ENCODE measurements at regions not wholly inside any gene's neighbourhood (a gene's known extent, or its start where the extent isn't known, plus 50 kb on each side); places are given as distances from the start of the nearest gene placed in this dataset.

DNA sequence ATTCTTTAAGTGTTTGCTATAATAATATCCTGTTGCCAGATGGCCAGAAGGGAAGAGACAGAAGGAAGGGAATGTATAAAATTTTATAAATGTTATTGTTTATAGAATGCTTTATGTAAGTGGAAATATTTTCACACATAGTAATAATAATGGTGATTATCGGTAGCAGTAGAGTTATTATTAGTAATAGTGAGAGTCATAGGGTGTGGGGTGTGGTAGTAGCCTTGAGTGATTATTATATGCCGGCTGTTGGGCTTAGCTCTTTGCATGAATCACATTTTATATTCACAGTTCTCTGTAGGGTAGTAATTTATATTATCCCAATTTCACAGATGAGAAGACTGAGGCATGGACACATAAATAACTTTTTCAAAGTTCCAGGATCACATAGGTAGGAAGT lies 391.4 kb downstream of the C12orf75 start:
- DNase-seq: no peak

DNA sequence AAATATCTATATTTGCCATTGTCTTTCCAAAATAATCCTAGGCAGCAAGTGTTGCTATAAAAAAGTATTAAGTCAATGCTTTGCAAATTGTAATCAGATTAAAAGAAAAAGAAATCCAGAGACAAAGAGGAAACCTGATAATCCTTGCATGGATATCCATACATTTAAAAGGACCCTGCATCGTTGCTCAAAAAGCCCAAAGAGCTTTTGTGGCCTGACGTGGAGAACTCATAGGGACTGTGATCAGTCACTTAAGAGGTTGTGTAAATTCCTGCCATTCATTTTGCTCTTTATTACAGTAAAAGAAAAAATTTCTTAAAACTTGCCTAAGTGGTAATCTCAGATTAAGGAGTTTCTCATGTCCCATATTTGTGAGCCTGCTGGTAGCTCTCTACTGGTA lies 392.6 kb downstream of the C12orf75 start:
- DNase-seq: no peak

- no peak for DNase-seq
These were observed 393.0 kb downstream of the C12orf75 start for GRCh38 chr12:105723494-105723893.

DNA sequence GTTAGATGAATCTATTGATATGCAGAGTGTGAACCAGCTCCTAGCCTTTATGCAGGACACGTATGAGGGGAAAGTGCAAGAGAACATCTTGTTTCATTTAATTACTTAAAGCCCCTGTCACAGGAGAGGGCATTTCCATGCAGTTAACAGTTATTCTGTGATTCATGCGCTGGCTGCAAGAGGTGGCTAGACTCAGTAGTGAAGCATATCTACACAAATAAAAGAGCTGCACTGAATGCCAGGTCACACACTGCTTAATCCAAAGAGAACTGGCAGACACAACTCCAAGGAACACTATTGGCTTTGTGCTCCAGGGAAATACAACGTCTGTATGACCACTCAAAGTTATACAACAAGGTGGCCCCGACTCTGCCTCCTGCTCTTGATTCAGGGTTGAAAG lies 394.1 kb downstream of the C12orf75 start:
- DNase-seq: no peak

DNA sequence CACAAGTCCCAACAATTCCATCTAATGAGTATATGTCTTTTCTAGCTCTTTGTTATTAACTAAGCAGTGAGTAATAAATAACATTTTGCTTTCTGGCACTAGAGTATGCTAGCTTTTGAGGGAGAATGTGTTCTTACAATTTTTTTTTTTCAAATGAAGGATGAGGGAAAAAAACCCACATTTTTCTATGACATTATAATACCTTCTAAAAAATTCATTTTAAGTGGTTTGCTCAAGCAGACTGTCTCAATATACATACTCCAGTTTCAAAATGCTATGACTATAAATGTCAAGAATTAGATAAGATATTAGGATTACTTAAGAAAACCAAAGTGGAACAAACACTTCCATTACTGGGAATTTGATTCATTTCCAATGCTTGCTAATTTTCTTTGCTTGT lies 394.6 kb downstream of the C12orf75 start:
- no peak for DNase-seq

DNA sequence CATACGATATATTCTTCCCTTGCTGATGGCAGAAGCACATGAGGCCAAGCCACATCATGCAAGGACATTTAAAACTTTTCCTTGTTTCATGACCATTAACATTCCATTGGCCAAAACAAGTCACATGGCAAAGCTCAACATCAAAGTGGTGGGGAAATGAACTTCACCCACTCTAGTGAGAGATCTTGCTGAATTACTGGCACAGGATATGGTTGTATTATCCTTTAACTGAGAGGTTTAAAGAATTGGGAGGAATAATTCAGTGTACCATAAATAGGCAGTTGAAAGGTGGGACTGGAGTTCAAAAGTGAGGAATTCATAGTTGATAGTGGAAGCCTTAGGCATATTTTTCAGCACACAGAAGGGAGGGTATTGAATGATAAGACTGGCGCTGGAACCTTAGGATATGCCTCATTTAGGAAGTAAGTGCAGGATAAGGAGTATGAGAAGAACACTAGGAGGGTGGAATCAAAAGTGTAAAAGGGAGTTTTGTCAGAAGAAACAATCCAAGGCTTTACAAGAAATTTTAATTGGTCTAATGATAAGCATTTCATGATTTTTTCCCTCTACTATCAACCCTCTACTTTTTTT lies 398.8 kb downstream of the C12orf75 start:
- DNase-seq: no peak

DNA sequence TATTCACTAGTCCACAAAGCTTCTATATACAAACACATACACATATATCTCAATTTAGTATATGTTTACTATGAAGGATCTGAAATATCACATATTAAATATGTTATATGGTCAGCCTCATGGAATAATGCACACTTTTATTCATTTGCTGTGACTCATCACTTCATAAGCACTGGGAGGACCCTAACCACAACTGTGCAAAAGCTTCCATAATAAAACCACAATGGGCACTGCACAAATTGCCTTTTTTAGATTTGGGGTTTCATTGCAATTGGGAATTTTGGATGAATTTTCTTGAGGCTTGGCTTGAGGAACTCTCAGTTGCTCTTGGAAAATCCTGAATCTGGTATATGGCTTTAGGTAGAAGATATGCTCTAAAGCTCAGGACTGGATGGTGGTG lies 399.4 kb downstream of the C12orf75 start:
- no peak for DNase-seq

- DNase-seq: no peak
These were observed 403.1 kb downstream of the C12orf75 start for GRCh38 chr12:105733579-105733978.

DNA sequence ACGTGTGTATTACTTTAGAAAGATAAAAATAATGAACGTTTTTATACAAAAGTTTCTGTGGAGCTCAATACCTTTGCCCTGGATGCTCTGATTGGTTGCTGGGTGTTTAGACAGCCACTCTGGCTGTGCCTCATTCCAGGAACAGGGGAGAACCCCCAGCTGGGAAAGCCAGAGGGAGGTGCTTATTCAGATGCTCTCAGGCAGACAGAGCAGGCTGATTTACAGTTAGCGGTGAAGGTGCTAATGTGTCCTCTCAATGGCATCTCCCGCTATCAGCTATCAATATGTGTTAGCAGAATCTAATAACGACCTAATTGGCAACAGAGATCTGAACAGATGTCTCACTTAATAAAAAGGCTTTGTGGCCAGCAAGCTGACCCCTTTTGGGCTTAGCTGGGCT lies 402.3 kb downstream of the NUAK1 start:
- DNase-seq: no peak

DNA sequence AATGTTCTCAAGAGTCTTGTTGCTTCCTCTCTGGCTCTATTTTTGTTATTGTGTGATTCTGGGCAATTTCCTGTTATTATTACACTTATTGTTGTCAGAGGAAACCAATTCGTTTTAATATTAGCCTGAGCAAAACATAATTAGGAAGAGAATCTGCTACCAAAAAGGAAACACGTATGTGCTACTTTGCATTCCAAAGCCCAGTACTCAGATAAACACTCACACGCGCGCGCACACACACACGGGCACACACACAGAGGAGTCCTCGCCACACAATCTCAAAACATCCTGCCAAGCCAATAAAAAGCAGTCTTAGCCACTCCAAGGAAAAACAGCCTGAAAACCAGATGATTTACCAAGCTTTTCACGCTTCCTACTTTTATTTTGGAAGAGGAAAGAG lies 400.7 kb downstream of the NUAK1 start:
- DNase-seq: peak; percentile 10

- DNase-seq: no peak
These were observed 398.4 kb downstream of the NUAK1 start for GRCh38 chr12:105740369-105740768.

DNA sequence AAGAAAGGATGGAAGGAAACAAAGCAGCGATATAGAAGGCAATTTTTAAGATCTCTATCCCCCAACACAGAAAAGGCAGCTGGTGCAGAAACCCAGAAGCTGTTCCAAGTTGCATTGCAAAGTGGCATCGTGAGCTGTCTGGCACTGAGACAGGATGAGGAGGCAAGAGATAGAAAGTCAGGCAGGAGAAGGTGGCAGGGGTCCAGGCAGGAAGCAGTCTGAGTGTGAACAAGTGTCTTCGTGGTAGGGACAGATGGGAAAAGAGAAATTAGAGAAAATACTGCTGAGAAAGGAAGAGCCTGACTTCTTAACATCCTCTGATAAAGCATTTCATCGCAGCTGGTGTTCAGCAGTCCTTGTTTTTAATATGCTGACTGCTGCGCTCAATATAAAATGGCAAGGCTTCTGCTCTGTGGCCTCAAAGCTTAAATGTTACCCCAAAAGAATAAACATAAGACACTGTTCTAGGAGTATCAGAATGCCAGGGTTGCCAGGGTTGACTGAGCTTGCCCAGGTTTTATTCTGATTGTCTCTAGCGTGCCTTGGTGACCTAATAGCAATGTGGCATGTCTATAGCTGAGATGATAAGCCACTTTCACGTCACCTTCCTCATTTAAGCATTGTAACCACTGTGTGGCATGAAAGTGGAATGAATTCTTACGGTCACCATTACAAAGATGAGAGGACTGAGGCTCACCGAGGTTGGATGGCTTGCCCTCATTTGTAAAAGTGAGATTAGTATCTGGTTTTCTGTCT lies 397.6 kb downstream of the NUAK1 start:
- no peak for DNase-seq

DNA sequence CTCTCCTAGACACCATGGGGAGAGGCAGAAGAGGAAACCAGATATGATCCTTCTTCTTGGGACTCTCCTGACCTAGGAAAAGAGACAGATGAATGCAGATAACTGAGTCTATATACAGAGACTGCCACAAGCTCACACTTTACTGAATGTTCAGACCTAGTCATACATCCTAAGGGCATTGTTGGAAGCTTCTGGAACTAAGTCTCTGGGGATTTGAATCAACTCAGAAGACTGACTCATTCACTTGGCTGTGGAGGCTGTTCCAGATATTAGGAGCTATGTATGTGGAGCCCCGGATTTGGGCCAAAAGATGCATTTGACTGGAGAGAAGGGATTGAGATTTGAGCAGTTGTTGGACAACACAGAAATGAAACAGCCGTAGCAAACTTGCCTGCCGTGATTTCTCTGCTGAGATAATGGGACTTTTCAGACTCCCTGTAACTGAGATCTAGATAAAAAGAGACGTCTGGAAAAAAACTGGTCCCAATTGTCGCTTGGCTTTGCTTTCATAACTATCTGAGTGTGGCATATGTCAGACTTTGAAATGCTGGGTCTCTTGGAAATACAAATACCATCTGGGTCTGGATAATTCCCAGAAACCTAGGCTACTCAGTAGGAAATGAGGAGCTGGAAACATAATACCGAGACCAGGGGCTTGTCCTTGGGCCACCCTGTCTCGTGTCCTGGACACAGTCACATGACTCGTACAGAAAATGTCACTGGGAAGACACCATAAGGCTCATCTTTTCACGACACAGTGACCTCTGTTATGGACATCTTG lies 396.8 kb downstream of the NUAK1 start:
- no peak for DNase-seq

- DNase-seq: no peak
These were observed 396.2 kb downstream of the NUAK1 start for GRCh38 chr12:105742567-105742874.

DNA sequence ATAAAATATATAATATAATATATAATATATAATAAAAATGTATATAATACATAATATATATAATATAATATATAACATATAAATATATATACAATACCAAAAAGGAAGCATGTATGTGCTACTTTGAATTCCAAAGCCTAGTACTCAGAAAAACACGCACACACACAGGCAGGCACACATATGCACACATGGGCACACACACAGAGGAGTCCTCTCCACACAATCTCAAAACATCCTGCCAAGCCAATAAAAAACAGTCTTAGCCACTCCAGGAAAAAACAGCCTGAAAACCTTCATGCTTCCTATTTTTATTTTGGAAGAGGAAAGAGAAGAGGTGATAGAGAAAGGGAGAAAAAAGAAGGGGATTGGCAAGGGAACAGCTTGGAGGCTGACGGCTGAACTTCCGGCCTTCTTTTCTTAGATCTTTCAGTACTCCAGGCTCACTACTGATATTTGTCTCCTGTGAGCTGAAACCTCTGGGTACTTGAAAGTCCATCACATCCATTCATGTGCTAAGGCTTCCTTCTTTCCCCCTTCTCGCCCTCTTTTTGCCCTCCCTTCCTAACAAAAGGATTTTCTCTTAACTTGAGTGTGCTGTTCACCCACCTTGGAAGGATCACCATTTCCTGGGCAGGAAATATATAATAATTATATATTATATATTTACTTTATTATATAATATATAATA lies 394.2 kb downstream of the NUAK1 start:
- DNase-seq: no peak

GRCh38 chr12:105745811-105746210 lies 392.9 kb downstream of the NUAK1 start:
- no peak for DNase-seq

- no peak for DNase-seq
These were observed 389.8 kb downstream of the NUAK1 start for GRCh38 chr12:105748806-105749600.

DNA sequence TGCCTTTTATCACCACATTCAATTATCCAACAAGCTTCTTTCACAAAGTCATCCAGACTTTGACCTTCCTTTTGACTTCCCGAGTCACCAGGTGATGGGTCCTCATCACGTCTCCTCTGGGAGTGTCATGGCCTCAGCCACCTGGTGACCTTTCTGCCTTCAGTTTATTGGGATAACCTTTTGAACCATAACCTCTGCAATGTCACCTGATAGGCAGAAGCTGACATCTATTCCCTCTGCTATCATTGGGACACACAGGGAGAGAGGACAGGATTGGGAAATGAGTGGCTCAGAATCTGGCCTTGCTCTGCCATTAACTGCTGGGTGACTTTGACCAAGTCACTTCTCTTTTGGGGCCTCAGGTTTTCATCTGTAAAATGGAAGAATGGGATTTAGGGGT lies 388.7 kb downstream of the NUAK1 start:
- DNase-seq: no peak

DNA sequence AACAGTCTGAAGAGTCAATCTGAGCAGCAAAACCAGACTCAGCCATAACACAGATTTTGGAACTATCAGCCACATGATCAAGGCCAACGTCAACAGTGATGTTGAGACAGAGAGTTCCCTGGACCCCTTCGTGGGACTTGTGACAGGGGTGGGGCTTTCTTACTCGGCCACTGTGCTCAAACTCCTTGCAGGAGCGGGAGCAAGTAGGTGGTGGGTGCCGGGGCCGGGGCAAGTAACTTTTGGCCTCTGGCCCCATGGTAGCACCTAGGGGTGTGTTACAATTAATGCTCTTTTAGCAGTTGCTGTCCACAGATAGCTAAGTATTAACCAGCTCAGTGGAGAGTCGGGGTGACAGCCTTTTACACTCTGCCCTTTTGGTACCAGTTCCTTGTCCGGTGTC lies 384.4 kb downstream of the NUAK1 start:
- DNase-seq: no peak

- DNase-seq: no peak
These were observed 381.8 kb downstream of the NUAK1 start for GRCh38 chr12:105756961-105757360.

DNA sequence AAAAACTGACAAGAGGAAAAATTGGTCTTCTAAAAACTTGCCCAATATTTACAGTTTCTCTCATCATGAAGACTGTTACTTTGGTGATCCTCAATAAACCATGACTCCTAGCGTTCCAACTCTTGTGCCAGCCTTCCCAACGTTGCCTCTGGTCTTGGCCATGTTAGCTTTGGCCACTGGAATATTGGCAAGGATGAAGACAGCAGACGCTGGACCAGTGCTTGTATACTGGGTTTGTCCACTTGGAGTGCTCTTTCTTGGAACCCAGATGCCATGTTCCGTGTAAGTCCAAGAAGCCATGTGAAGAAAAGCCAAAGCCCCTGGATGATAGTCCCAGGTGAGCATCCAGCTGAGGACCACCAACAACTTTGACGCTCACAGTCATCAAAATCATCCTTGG lies 379.6 kb downstream of the NUAK1 start:
- no peak for DNase-seq

- DNase-seq: no peak
These were observed 377.7 kb downstream of the NUAK1 start for GRCh38 chr12:105761075-105761474.

All from CD4-positive, alpha-beta T cell treated with Interleukin-12 subunit alpha and Interleukin-12 subunit beta, for 1 hour (primary cell).